ENCODE measurements at regions not wholly inside any gene's neighbourhood (a gene's known extent, or its start where the extent isn't known, plus 50 kb on each side); places are given as distances from the start of the nearest gene placed in this dataset.

GRCh38 chr1:83109692-83110091, 889.2 kb downstream of the TTLL7 start:
- TF ChIP-seq CTCF (IDR thresholded peaks at IDR 0.05 in 4 of 5, conservative IDR thresholded peaks at IDR 0.05 in 1 of 5): no peak
- no peak for TF ChIP-seq POLR2A (IDR thresholded peaks at IDR 0.05)

Data from gastrocnemius medialis (tissue), 4 donors.